ENCODE measurements at regions not wholly inside any gene's neighbourhood (a gene's known extent, or its start where the extent isn't known, plus 50 kb on each side); places are given as distances from the start of the nearest gene placed in this dataset.

GRCh38 chr11:79610678-79611077 is 169.8 kb upstream of the TENM4 start:
- ChIA-PET SMC1A (ENCODE audit: uncharacterized antibody, unreplicated experiment) (no interaction called here), RAD21 (ENCODE audit: unreplicated experiment) (no interaction called here), POLR2A (no interaction called here), CTCF (no interaction called here)
- Histone ChIP-seq H3K9me3 (replicated peaks; ENCODE audit: control insufficient read depth, insufficient read depth, low read length) (no peaks in the 10 kb centered on the region), H2AFZ (ENCODE audit: control insufficient read depth, low read depth, low read length) (no peak overlapping the region), H3K4me3 (no peak overlapping the region), H3K9ac (ENCODE audit: control insufficient read depth, insufficient read depth, low read length) (no peak overlapping the region), H3K27me3 (replicated peaks in 1 of 2; ENCODE audit: control insufficient read depth in 2 of 2, insufficient read depth in 2 of 2, low read length in 1 of 2) (0 out of 4 replicates have a peak, but pooled peaks cover 0 to 2% of the 10 kb centered on the region in 2 experiments), H3K27ac (ENCODE audit: control insufficient read depth, insufficient read depth) (no peak overlapping the region), H3K36me3 (ENCODE audit: control insufficient read depth in 2 of 2, insufficient read depth in 2 of 2, low read length in 1 of 2) (no peaks in the 10 kb centered on the region), H3K4me2 (ENCODE audit: control insufficient read depth, insufficient read depth) (no peak overlapping the region), H3K4me1 (ENCODE audit: control insufficient read depth, insufficient read depth, low read length) (no peaks in the 10 kb centered on the region), H3K79me2 (ENCODE audit: control insufficient read depth, insufficient read depth, low read length) (no peaks in the 10 kb centered on the region), H4K20me1 (ENCODE audit: control insufficient read depth, insufficient read depth) (no peaks in the 10 kb centered on the region)
- in situ Hi-C loops (cut with MboI) (no loop called here), intact Hi-C loops (cut with micrococcal nuclease; ENCODE audit: unreplicated experiment) (no loop called here)
- no TSS peak for BruUV-seq (replicated peaks)
- DNase-seq (ENCODE audit: low read depth, low spot score): no peak
- ATAC-seq: no peak
- 29% methylated on average over 7 of the region's 7 CpGs for WGBS (ENCODE audit: insufficient coverage, insufficient replicate concordance, low lambda C conversion rate, missing lambda C conversion rate)
- FAIRE-seq: no peak
- TF ChIP-seq SRF (IDR thresholded peaks at IDR 0.05; ENCODE audit: low read depth in 2 of 2, low read length in 2 of 2): no peak
- TF ChIP-seq NRF1 (conservative IDR thresholded peaks at IDR 0.05; ENCODE audit: low read depth, low read length): no peak
- no peak for TF ChIP-seq RBBP5 (conservative IDR thresholded peaks at IDR 0.05)
- TF ChIP-seq REST (IDR thresholded peaks at IDR 0.05; ENCODE audit: low read depth, low read length): no peak
- no peak for TF ChIP-seq NFIC (IDR thresholded peaks at IDR 0.05; ENCODE audit: low read depth, low read length)
- no peak for TF ChIP-seq ZBED1 (IDR thresholded peaks at IDR 0.05; ENCODE audit: borderline replicate concordance)
- no peak for TF ChIP-seq JUNB (IDR thresholded peaks at IDR 0.05)
- no peak for TF ChIP-seq HDAC2 (IDR thresholded peaks at IDR 0.05)
- no peak for TF ChIP-seq NBN (IDR thresholded peaks at IDR 0.05)
- TF ChIP-seq E2F8 (IDR thresholded peaks at IDR 0.05; ENCODE audit: low read depth, partially characterized antibody): no peak
- no peak for TF ChIP-seq YY1 (IDR thresholded peaks at IDR 0.05; ENCODE audit: low read depth, low read length)
- TF ChIP-seq CHD4 (IDR thresholded peaks at IDR 0.05): no peak
